Stimulated activated CD8-positive, alpha-beta memory T cell treated with anti-CD3 and anti-CD28 coated beads, Interleukin-12 subunit alpha, Interleukin-12 subunit beta, amount 100 ng/mL, for 1 hour (primary cell): ENCODE measurements at regions not wholly inside any gene's neighbourhood (a gene's known extent, or its start where the extent isn't known, plus 50 kb on each side); places are given as distances from the start of the nearest gene placed in this dataset.

Source experiments
- DNase-seq: peaks from one replicate; pipeline ENCODE4 v3.0.0-alpha.2; 2020; ENCODE audit warnings: low read depth

- no peak for DNase-seq
Observed at GRCh38 chr1:98422816-98423215, 238.7 kb upstream of the SNX7 start.

GRCh38 chr1:98421085-98421435 is 240.5 kb upstream of the SNX7 start:
- DNase-seq: no peak

GRCh38 chr1:98420376-98421084 is 241.0 kb upstream of the SNX7 start:
- DNase-seq: no peak

GRCh38 chr1:98417820-98418219 is 243.7 kb upstream of the SNX7 start:
- DNase-seq: no peak

- DNase-seq: no peak
Observed at GRCh38 chr1:98410082-98410481, 251.4 kb upstream of the SNX7 start.

- DNase-seq: no peak
Observed at GRCh38 chr1:98406352-98407088, 255.0 kb upstream of the SNX7 start.

- no peak for DNase-seq
Observed at GRCh38 chr1:98405581-98406074, 255.9 kb upstream of the SNX7 start.

GRCh38 chr1:98404866-98405265 is 256.7 kb upstream of the SNX7 start:
- no peak for DNase-seq

- DNase-seq: no peak
Observed at GRCh38 chr1:98403963-98404480, 257.5 kb upstream of the SNX7 start.

GRCh38 chr1:98402860-98403259 is 258.7 kb upstream of the SNX7 start:
- DNase-seq: no peak

- DNase-seq: no peak
Observed at GRCh38 chr1:98400446-98400845, 261.1 kb upstream of the SNX7 start.

GRCh38 chr1:98399218-98399617 is 262.3 kb upstream of the SNX7 start:
- no peak for DNase-seq

GRCh38 chr1:98398649-98399048 is 262.9 kb upstream of the SNX7 start:
- no peak for DNase-seq

- DNase-seq: no peak
Observed at GRCh38 chr1:98398092-98398491, 263.4 kb upstream of the SNX7 start.

- DNase-seq: no peak
Observed at GRCh38 chr1:98393719-98394118, 267.8 kb upstream of the SNX7 start.

GRCh38 chr1:98391175-98391574 is 270.3 kb upstream of the SNX7 start:
- DNase-seq: no peak

GRCh38 chr1:98389809-98390208 is 271.7 kb upstream of the SNX7 start:
- DNase-seq: no peak

GRCh38 chr1:98388441-98388840 is 273.1 kb upstream of the SNX7 start:
- DNase-seq: no peak

GRCh38 chr1:98387701-98388100 is 273.8 kb upstream of the SNX7 start:
- DNase-seq: no peak

GRCh38 chr1:98386675-98387440 is 274.7 kb upstream of the SNX7 start:
- no peak for DNase-seq

GRCh38 chr1:98385652-98386051 is 275.9 kb upstream of the SNX7 start:
- DNase-seq: no peak

- DNase-seq: no peak
Observed at GRCh38 chr1:98384461-98385141, 276.9 kb upstream of the SNX7 start.
